HG03457 (cell line): ENCODE measurements at regions not wholly inside any gene's neighbourhood (a gene's known extent, or its start where the extent isn't known, plus 50 kb on each side); places are given as distances from the start of the nearest gene placed in this dataset.

ENCODE experiments used
- ATAC-seq: cut with Tn5 transposase; IDR thresholded peaks from one replicate; pipeline ENCODE4 v1.9.1; 2021; ENCODE audit warnings: moderate number of reproducible peaks; ENCODE audit not compliant: unreplicated experiment

- no peak for ATAC-seq
These were observed 432.6 kb downstream of the ETNK1 start for GRCh38 chr12:23057571-23057970.

- ATAC-seq, result no peak
These were observed 435.2 kb downstream of the ETNK1 start for GRCh38 chr12:23060161-23060560.

- ATAC-seq, result no peak
These were observed 438.2 kb downstream of the ETNK1 start for GRCh38 chr12:23063206-23063605.

- ATAC-seq, result no peak
These were observed 441.1 kb downstream of the ETNK1 start for GRCh38 chr12:23066095-23066494.

GRCh38 chr12:23083267-23083666 is 458.3 kb downstream of the ETNK1 start:
- ATAC-seq, result no peak

- ATAC-seq, result no peak
These were observed 459.4 kb downstream of the ETNK1 start for GRCh38 chr12:23084236-23084995.

GRCh38 chr12:23088594-23088993 is 463.6 kb downstream of the ETNK1 start:
- no peak for ATAC-seq

GRCh38 chr12:23093488-23093887 is 468.5 kb downstream of the ETNK1 start:
- ATAC-seq, result no peak

- ATAC-seq, result no peak
These were observed 471.4 kb downstream of the ETNK1 start for GRCh38 chr12:23096321-23096720.

- ATAC-seq, result no peak
These were observed 473.1 kb downstream of the ETNK1 start for GRCh38 chr12:23098110-23098509.

- no peak for ATAC-seq
These were observed 473.5 kb downstream of the ETNK1 start for GRCh38 chr12:23098517-23098916.

GRCh38 chr12:23099104-23099503 is 474.1 kb downstream of the ETNK1 start:
- no peak for ATAC-seq

GRCh38 chr12:23099604-23100003 is 474.6 kb downstream of the ETNK1 start:
- no peak for ATAC-seq

GRCh38 chr12:23108957-23109356 is 484.0 kb downstream of the ETNK1 start:
- no peak for ATAC-seq

GRCh38 chr12:23113781-23114180 is 488.8 kb downstream of the ETNK1 start:
- no peak for ATAC-seq

- ATAC-seq, result no peak
These were observed 491.0 kb downstream of the ETNK1 start for GRCh38 chr12:23115984-23116383.

- ATAC-seq, result no peak
These were observed 501.8 kb downstream of the ETNK1 start for GRCh38 chr12:23126794-23127193.

GRCh38 chr12:23127701-23128100 is 502.7 kb downstream of the ETNK1 start:
- ATAC-seq, result no peak

- no peak for ATAC-seq
These were observed 503.5 kb downstream of the ETNK1 start for GRCh38 chr12:23128462-23128861.

- ATAC-seq, result no peak
These were observed 507.4 kb downstream of the ETNK1 start for GRCh38 chr12:23132357-23132756.

- ATAC-seq, result no peak
These were observed 508.5 kb downstream of the ETNK1 start for GRCh38 chr12:23133471-23133870.

- ATAC-seq, result no peak
These were observed 514.1 kb downstream of the ETNK1 start for GRCh38 chr12:23139026-23139425.

- no peak for ATAC-seq
These were observed 515.7 kb downstream of the ETNK1 start for GRCh38 chr12:23140710-23141109.
